ENCODE measurements at regions not wholly inside any gene's neighbourhood (a gene's known extent, or its start where the extent isn't known, plus 50 kb on each side); places are given as distances from the start of the nearest gene placed in this dataset.

- TF ChIP-seq POLR2AphosphoS5 (IDR thresholded peaks at IDR 0.05; ENCODE audit: low read depth, low read length), result no peak
- TF ChIP-seq JUND (IDR thresholded peaks at IDR 0.05), result no peak
- no peak for TF ChIP-seq POLR2A (IDR thresholded peaks at IDR 0.05; ENCODE audit: borderline replicate concordance, extremely low read depth, insufficient read depth, insufficient read length)
- no peak for TF ChIP-seq CTCF (IDR thresholded peaks at IDR 0.05 in 2 of 3, conservative IDR thresholded peaks at IDR 0.05 in 1 of 3; ENCODE audit: borderline replicate concordance in 1 of 3, insufficient read depth in 1 of 3, low read depth in 2 of 3, low read length in 2 of 3)
- no peak for TF ChIP-seq EGR1 (IDR thresholded peaks at IDR 0.05; ENCODE audit: low read depth)
- TF ChIP-seq, protein P1, sequence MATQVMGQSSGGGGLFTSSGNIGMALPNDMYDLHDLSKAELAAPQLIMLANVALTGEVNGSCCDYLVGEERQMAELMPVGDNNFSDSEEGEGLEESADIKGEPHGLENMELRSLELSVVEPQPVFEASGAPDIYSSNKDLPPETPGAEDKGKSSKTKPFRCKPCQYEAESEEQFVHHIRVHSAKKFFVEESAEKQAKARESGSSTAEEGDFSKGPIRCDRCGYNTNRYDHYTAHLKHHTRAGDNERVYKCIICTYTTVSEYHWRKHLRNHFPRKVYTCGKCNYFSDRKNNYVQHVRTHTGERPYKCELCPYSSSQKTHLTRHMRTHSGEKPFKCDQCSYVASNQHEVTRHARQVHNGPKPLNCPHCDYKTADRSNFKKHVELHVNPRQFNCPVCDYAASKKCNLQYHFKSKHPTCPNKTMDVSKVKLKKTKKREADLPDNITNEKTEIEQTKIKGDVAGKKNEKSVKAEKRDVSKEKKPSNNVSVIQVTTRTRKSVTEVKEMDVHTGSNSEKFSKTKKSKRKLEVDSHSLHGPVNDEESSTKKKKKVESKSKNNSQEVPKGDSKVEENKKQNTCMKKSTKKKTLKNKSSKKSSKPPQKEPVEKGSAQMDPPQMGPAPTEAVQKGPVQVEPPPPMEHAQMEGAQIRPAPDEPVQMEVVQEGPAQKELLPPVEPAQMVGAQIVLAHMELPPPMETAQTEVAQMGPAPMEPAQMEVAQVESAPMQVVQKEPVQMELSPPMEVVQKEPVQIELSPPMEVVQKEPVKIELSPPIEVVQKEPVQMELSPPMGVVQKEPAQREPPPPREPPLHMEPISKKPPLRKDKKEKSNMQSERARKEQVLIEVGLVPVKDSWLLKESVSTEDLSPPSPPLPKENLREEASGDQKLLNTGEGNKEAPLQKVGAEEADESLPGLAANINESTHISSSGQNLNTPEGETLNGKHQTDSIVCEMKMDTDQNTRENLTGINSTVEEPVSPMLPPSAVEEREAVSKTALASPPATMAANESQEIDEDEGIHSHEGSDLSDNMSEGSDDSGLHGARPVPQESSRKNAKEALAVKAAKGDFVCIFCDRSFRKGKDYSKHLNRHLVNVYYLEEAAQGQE (IDR thresholded peaks at IDR 0.05; ENCODE audit: low read depth), result no peak
- no peak for TF ChIP-seq EZH2 (IDR thresholded peaks at IDR 0.05)
- TF ChIP-seq, protein P2, sequence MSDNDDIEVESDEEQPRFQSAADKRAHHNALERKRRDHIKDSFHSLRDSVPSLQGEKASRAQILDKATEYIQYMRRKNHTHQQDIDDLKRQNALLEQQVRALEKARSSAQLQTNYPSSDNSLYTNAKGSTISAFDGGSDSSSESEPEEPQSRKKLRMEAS (IDR thresholded peaks at IDR 0.05), result no peak
- TF ChIP-seq CEBPB (IDR thresholded peaks at IDR 0.05; ENCODE audit: low read depth), result no peak
- TF ChIP-seq RAD21 (IDR thresholded peaks at IDR 0.05; ENCODE audit: low read depth), result no peak
- TF ChIP-seq ZNF274 (IDR thresholded peaks at IDR 0.05; ENCODE audit: low read depth, low read length), result no peak
- no peak for TF ChIP-seq EZH2phosphoT487 (IDR thresholded peaks at IDR 0.05; ENCODE audit: borderline replicate concordance)
These were observed 291.8 kb downstream of the HHIPL2 start for GRCh38 chr1:222256058-222256457.

Data from HCT116 (cell line).